ENCODE measurements at regions not wholly inside any gene's neighbourhood (a gene's known extent, or its start where the extent isn't known, plus 50 kb on each side); places are given as distances from the start of the nearest gene placed in this dataset.

DNA sequence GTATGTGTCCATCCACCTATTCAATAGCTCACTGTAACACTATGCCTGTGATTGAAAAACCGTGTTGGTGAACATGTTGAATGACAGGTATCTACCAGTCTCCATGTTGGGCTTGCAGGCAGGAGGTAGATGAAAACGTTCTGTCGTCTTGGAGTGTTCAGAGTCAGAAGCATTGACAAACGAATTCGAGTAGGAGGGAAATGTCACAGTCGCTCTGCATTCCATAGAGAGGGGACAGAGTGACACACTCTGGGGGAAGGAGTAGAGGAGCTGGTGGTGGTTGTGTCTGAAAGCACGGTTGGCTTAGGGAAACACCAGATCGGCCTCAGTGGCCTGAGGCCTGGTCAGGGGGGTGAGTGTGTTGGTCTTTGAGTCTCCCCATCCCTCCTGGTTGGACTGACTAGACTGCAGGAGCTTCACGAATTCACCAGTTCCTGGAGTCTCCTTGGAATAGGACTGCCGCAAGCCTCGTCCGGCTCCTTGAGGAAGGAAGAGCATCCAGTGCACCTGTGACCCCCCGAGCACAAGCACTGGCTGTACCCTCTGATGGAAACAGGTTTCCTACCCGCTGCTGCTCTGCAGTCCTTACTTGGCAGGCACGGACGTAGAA is 105.0 kb upstream of the C1QTNF9B start:
- H3K4me3 ChIP-seq (ENCODE audit: low read depth, low read length) = no peak overlapping the region
- no peak for DNase-seq
- H3K36me3 ChIP-seq = no peaks in the 10 kb centered on the region
- TF ChIP-seq, protein P1, sequence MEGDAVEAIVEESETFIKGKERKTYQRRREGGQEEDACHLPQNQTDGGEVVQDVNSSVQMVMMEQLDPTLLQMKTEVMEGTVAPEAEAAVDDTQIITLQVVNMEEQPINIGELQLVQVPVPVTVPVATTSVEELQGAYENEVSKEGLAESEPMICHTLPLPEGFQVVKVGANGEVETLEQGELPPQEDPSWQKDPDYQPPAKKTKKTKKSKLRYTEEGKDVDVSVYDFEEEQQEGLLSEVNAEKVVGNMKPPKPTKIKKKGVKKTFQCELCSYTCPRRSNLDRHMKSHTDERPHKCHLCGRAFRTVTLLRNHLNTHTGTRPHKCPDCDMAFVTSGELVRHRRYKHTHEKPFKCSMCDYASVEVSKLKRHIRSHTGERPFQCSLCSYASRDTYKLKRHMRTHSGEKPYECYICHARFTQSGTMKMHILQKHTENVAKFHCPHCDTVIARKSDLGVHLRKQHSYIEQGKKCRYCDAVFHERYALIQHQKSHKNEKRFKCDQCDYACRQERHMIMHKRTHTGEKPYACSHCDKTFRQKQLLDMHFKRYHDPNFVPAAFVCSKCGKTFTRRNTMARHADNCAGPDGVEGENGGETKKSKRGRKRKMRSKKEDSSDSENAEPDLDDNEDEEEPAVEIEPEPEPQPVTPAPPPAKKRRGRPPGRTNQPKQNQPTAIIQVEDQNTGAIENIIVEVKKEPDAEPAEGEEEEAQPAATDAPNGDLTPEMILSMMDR (IDR thresholded peaks at IDR 0.05; ENCODE audit: low read depth, low read length) = no peak
- no peaks in the 10 kb centered on the region for H3K4me1 ChIP-seq
- H3K9me3 ChIP-seq = no peaks in the 10 kb centered on the region
- H3K27me3 ChIP-seq = peaks cover 43% of the 10 kb centered on the region

DNA sequence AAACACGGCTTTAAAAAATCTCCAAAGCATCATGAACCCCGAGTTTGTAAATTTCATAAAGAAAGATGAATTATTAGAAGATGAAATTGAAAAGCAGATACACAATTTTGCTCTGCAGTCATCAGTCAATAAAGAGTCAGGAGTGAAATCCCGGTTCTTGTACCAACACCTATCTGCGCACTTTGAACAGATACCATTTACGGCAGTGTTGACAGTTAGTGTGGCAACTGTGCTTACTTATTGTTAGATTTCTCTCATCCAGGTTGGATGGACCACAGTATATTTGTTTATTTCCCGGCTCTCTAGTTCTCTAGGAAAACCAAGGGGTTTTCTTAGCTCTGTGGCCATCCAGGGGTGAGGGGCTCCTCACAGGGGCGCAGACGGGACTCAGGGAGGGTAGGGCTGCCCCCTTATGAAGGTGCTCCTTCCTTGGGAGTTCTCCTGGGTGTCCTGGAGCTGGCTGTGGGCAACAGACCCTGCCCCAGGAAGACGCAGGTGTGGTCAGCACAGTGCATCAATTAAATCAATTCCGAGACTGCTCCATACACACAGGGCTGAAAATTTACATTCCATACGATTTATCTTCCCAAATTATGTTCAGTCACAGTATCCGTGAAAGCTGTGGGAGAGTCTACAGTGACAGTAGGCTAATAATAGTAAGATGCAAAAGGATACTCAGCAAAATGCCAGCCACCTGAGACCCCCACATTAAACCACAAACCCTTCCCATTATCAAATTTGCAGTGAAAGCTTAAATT is 107.0 kb upstream of the C1QTNF9B start:
- Histone ChIP-seq H3K36me3 (no peaks in the 10 kb centered on the region), H3K4me3 (ENCODE audit: low read depth, low read length) (no peak overlapping the region), H3K4me1 (no peaks in the 10 kb centered on the region), H3K27me3 (peaks cover 43% of the 10 kb centered on the region), H3K9me3 (no peaks in the 10 kb centered on the region)
- TF ChIP-seq, protein P1 (IDR thresholded peaks at IDR 0.05; ENCODE audit: low read depth, low read length) = no peak
- DNase-seq = no peak

DNA sequence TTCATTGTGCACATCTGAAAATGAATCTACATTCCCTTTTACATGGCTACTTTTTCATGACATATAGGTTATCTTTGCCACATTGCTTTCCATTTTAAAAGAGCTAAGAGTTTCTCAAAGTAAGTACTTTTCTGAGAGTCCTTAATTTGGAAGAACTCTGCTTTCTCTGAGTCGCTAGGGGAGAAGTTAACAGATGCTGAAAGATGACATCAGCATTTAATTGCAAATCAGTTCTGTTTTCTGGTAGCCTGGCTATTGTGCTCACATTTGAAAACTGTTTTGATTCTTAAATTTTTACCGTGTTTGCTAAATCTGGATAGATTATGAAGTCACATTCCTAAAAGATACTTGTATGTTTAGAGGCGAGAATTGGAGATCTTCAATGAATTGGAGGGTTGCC is 107.7 kb upstream of the C1QTNF9B start:
- DNase-seq = no peak
- H3K27me3 ChIP-seq = peaks cover 42% of the 10 kb centered on the region
- H3K4me3 ChIP-seq (ENCODE audit: low read depth, low read length) = no peak overlapping the region
- no peaks in the 10 kb centered on the region for H3K4me1 ChIP-seq
- no peaks in the 10 kb centered on the region for H3K9me3 ChIP-seq
- no peaks in the 10 kb centered on the region for H3K36me3 ChIP-seq
- TF ChIP-seq, protein P1 (IDR thresholded peaks at IDR 0.05; ENCODE audit: low read depth, low read length) = no peak

DNA sequence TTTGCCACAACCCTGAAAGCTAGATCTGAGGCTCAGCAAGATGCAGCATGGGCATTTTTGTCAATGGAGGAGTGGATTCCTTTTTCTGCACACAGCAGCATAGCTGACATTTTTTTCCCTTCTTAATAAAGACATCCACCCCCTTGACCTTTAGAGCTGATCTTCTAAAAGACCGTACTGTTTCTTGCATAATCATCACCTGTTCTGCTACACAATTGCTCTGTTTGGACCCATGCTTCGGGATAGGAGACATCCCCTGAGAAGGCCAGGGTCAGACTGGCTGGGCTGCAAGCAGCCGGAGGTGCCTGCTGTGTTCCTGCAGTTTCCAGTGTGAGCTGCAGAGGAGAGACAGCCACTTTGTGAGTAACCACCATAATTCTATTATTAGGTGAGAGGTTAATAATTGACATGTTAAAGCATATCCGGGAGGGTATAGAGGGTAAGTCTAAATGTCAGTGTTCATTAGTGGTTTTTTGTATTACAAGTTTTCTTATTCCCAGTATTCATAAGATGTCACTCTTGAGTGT is 108.5 kb upstream of the C1QTNF9B start:
- Histone ChIP-seq H3K27me3 (peaks cover 34% of the 10 kb centered on the region), H3K36me3 (no peaks in the 10 kb centered on the region), H3K4me1 (no peaks in the 10 kb centered on the region), H3K4me3 (ENCODE audit: low read depth, low read length) (no peak overlapping the region), H3K9me3 (no peaks in the 10 kb centered on the region)
- TF ChIP-seq, protein P1 (IDR thresholded peaks at IDR 0.05; ENCODE audit: low read depth, low read length) = no peak
- no peak for DNase-seq

DNA sequence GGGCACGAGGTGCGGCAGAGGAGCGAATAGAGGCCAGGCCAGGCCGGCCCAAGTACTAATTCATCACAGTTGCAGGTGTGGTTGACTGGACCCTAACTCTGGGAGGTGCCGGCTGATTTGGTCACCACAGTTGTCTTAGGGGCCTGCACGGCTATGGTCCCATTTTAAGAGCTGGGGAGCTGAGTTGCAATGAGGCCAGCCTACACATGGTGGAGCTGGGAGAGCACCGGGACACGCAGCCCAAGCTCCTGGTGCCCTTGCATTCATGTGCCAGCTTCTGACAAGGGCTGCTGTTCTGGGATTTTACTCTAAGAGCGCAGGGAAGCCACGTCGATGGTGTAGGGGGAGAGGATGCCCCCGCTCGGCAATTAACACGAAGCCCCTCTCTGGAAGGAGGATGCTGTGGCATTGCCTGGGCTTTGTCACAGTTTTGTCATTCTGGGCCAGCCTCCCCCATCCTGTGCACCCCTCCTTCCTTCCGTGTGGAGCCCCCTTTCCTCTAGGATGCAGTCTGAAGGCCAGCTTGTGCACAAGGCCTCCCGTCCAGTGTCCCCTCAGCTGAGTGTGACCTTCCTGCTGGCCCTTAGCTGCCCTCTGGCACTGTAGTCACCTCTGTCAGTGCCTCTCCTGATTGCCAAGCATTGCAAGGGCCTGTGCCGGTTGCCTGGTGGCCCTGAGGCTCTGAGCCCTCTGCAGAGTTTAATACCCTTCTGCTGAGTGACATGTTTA is 109.4 kb upstream of the C1QTNF9B start:
- H3K4me1 ChIP-seq = no peaks in the 10 kb centered on the region
- no peak for DNase-seq
- no peaks in the 10 kb centered on the region for H3K36me3 ChIP-seq
- no peaks in the 10 kb centered on the region for H3K9me3 ChIP-seq
- no peak overlapping the region for H3K4me3 ChIP-seq (ENCODE audit: low read depth, low read length)
- TF ChIP-seq, protein P1 (IDR thresholded peaks at IDR 0.05; ENCODE audit: low read depth, low read length) = no peak
- peaks cover 27% of the 10 kb centered on the region for H3K27me3 ChIP-seq

Measured in BE2C (cell line).